Panc1 (cell line): ENCODE measurements at regions not wholly inside any gene's neighbourhood (a gene's known extent, or its start where the extent isn't known, plus 50 kb on each side); places are given as distances from the start of the nearest gene placed in this dataset.

Experiments
- ATAC-seq: fragments of 200-7000 bp; cut with Tn5 transposase; 2 replicates; pipeline ENCODE4 v1.9.1; 2020; ENCODE audit warnings: mild to moderate bottlenecking, moderate library complexity
- BruUV-seq: library from RNA; stranded (reverse); fragments of 400-500 nt; replicated peaks from 2 replicates; lab custom pipeline; 2021; lab: Mats Ljungman, UMichigan
- CTCF ChIA-PET: fragments of 300-600 bp; sonication (Branson Sonifier 250); formaldehyde crosslinking; loops from one replicate; lab custom pipeline; 2022; ENCODE audit warnings: antibody characterized with exemption; lab: Charles Lee
- POLR2A ChIA-PET: fragments of 300-600 bp; sonication (Branson Sonifier 250); formaldehyde crosslinking; loops from one replicate; lab custom pipeline; 2022; ENCODE audit warnings: antibody characterized with exemption; lab: Charles Lee
- DNase-seq: peaks from one replicate; pipeline ENCODE4 v3.0.0-alpha.2; 2010; ENCODE audit warnings: low read depth, low spot score
- H3K27ac ChIP-seq: 2 replicates; pipeline ENCODE4 v1.5.1; 2011; ENCODE audit warnings: mild to moderate bottlenecking, low read length, inconsistent platforms
- H3K27me3 ChIP-seq: fragments of 200-500 bp; sonication (Bioruptor generic); 2 replicates; pipeline ENCODE4 v1.6.0; 2014; ENCODE audit warnings: low read length, inconsistent platforms; ENCODE audit not compliant: control insufficient read depth, insufficient read depth
- H3K36me3 ChIP-seq: fragments of 200-500 bp; sonication (Bioruptor generic); 2 replicates; pipeline ENCODE4 v1.5.1; 2014; ENCODE audit warnings: inconsistent platforms, mild to moderate bottlenecking, low read length, moderate library complexity; ENCODE audit not compliant: control insufficient read depth, insufficient read depth
- H3K4me1 ChIP-seq: 2 replicates; pipeline ENCODE4 v1.5.1; 2011; ENCODE audit warnings: inconsistent platforms, mild to moderate bottlenecking, low read length, moderate library complexity; ENCODE audit not compliant: control insufficient read depth, insufficient read depth
- H3K4me3 ChIP-seq, 2 experiments: 2 replicates each; pipeline ENCODE4 v1.5.1; 2011 to 2012; ENCODE audit warnings: low read depth in 2 of 2, low read length in 2 of 2, mild to moderate bottlenecking in 2 of 2, inconsistent platforms in 1 of 2, moderate library complexity in 1 of 2
- H3K9me3 ChIP-seq: fragments of 200-500 bp; sonication (Bioruptor generic); 2 replicates; pipeline ENCODE4 v1.5.1; 2014; ENCODE audit warnings: low read depth, mild to moderate bottlenecking, inconsistent platforms, low read length, moderate library complexity; ENCODE audit not compliant: control insufficient read depth, insufficient read depth
- POLR2AphosphoS5 ChIP-seq: IDR thresholded peaks from 2 replicates; pipeline ENCODE4 v1.6.1; 2012; ENCODE audit warnings: mild to moderate bottlenecking, low read depth, low read length, moderate library complexity
- SIN3A ChIP-seq: IDR thresholded peaks from 2 replicates; pipeline ENCODE4 v1.6.1; 2012; ENCODE audit warnings: low read depth, mild to moderate bottlenecking, low read length, moderate library complexity, borderline replicate concordance; ENCODE audit not compliant: insufficient read depth
- TCF7L2 ChIP-seq: IDR thresholded peaks from 2 replicates; pipeline ENCODE4 v1.6.1; 2011; ENCODE audit warnings: mild to moderate bottlenecking, low read depth, low read length, inconsistent platforms
- in situ Hi-C: cut with HindIII; loops from 2 replicates; pipeline ENCODE4 v1.10.0; 2016; ENCODE audit warnings: low sequenced_read_pairs, low pct_unique_long_range_greater_than_20kb
- intact Hi-C: fragments of 100-400 bp; cut with micrococcal nuclease; formaldehyde crosslinking; loops from one replicate; pipeline ENCODE4 v1.10.0; 2022; ENCODE audit not compliant: unreplicated experiment
- TF ChIP-seq, protein P1 (sequence below): fragments of 450-650 bp; IDR thresholded peaks from 2 replicates; pipeline ENCODE4 v1.5.1; 2017; ENCODE audit warnings: mild to moderate bottlenecking
- TF ChIP-seq, protein P2 (sequence below), 2 experiments: IDR thresholded peaks; 2 replicates each; pipeline ENCODE4 v1.6.1; 2011 to 2012; ENCODE audit warnings: low read depth in 2 of 2, control low read depth in 1 of 2, low read length in 1 of 2, mild to moderate bottlenecking in 1 of 2, moderate library complexity in 1 of 2; ENCODE audit not compliant: insufficient read depth in 1 of 2

DNA sequence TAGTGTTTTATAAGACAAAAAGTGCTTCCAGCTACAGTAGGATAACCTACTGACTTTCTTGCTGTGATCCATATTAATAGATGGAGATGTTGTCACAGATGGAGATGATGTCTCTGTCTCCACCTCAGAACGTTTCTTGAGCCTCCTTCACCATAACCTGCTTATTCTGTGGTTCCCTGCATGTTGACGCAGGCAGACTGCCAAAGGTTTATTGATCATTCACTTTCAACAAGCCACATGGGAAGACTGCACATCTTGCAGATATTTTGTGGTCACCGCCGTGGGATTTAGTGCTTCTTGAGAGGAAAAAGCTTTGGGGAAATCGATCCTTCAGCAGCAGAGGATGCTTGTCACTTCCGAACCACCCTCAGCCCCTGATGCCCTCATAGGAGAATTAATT is 943.0 kb upstream of the PRKX start:
- Histone ChIP-seq H3K4me3 (no peak overlapping the region), H3K27ac (no peak overlapping the region), H3K36me3 (no peaks in the 10 kb centered on the region), H3K4me1 (no peaks in the 10 kb centered on the region), H3K27me3 (no peaks in the 10 kb centered on the region), H3K9me3 (no peaks in the 10 kb centered on the region)
- no TSS peak for BruUV-seq
- POLR2A ChIA-PET, result no interaction called here
- TF ChIP-seq TCF7L2 (no peak), POLR2AphosphoS5 (no peak), SIN3A (no peak)
- TF ChIP-seq, protein P1, sequence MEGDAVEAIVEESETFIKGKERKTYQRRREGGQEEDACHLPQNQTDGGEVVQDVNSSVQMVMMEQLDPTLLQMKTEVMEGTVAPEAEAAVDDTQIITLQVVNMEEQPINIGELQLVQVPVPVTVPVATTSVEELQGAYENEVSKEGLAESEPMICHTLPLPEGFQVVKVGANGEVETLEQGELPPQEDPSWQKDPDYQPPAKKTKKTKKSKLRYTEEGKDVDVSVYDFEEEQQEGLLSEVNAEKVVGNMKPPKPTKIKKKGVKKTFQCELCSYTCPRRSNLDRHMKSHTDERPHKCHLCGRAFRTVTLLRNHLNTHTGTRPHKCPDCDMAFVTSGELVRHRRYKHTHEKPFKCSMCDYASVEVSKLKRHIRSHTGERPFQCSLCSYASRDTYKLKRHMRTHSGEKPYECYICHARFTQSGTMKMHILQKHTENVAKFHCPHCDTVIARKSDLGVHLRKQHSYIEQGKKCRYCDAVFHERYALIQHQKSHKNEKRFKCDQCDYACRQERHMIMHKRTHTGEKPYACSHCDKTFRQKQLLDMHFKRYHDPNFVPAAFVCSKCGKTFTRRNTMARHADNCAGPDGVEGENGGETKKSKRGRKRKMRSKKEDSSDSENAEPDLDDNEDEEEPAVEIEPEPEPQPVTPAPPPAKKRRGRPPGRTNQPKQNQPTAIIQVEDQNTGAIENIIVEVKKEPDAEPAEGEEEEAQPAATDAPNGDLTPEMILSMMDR, result no peak
- TF ChIP-seq, protein P2, sequence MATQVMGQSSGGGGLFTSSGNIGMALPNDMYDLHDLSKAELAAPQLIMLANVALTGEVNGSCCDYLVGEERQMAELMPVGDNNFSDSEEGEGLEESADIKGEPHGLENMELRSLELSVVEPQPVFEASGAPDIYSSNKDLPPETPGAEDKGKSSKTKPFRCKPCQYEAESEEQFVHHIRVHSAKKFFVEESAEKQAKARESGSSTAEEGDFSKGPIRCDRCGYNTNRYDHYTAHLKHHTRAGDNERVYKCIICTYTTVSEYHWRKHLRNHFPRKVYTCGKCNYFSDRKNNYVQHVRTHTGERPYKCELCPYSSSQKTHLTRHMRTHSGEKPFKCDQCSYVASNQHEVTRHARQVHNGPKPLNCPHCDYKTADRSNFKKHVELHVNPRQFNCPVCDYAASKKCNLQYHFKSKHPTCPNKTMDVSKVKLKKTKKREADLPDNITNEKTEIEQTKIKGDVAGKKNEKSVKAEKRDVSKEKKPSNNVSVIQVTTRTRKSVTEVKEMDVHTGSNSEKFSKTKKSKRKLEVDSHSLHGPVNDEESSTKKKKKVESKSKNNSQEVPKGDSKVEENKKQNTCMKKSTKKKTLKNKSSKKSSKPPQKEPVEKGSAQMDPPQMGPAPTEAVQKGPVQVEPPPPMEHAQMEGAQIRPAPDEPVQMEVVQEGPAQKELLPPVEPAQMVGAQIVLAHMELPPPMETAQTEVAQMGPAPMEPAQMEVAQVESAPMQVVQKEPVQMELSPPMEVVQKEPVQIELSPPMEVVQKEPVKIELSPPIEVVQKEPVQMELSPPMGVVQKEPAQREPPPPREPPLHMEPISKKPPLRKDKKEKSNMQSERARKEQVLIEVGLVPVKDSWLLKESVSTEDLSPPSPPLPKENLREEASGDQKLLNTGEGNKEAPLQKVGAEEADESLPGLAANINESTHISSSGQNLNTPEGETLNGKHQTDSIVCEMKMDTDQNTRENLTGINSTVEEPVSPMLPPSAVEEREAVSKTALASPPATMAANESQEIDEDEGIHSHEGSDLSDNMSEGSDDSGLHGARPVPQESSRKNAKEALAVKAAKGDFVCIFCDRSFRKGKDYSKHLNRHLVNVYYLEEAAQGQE (IDR thresholded peaks at IDR 0.05; ENCODE audit: insufficient read depth in 1 of 2, low read depth in 2 of 2, low read length in 1 of 2), result no peak
- ATAC-seq, result no peak
- CTCF ChIA-PET, result no interaction called here
- DNase-seq, result no peak
- in situ Hi-C loops (no loop called here), intact Hi-C loops (no loop called here)

DNA sequence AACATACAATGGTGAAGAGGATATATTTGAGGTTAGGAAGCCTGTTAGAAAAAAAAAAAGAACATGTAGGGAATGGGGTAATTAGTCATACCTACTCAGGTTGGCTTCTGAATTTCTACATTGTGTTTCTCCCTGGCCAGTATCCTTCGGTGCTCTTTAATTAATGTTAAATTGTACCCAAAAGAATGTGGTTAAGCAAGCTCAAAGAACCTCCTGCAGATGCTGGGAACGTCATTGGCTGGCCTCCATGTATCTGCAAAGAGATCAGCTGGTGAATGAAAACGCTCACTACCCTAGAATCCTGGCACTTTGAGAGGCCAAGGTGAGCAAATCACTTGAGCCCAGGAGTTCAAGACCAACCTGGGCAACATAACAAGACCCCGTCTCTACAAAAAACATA is 942.3 kb upstream of the PRKX start:
- ChIA-PET POLR2A (no interaction called here), CTCF (no interaction called here)
- no peak overlapping the region for H3K27ac ChIP-seq
- ATAC-seq, result no peak
- no peaks in the 10 kb centered on the region for H3K4me1 ChIP-seq
- intact Hi-C loops (no loop called here), in situ Hi-C loops (no loop called here)
- H3K27me3 ChIP-seq, result no peaks in the 10 kb centered on the region
- BruUV-seq, result no TSS peak
- TF ChIP-seq, protein P1, result no peak
- TF ChIP-seq POLR2AphosphoS5 (no peak), SIN3A (no peak), TCF7L2 (no peak)
- TF ChIP-seq, protein P2 (IDR thresholded peaks at IDR 0.05; ENCODE audit: insufficient read depth in 1 of 2, low read depth in 2 of 2, low read length in 1 of 2), result no peak
- no peaks in the 10 kb centered on the region for H3K36me3 ChIP-seq
- no peak overlapping the region for H3K4me3 ChIP-seq
- H3K9me3 ChIP-seq, result no peaks in the 10 kb centered on the region
- DNase-seq, result no peak
